HepG2 (cell line): ENCODE measurements at regions not wholly inside any gene's neighbourhood (a gene's known extent, or its start where the extent isn't known, plus 50 kb on each side); places are given as distances from the start of the nearest gene placed in this dataset.

Source experiments
- ATAC-seq: fragments of 200-7000 bp; cut with Tn5 transposase; 3 replicates; pipeline ENCODE4 v1.9.1; 2020; ENCODE audit warnings: mild to moderate bottlenecking, moderate library complexity
- BruUV-seq: library from RNA; stranded (reverse); fragments of 400-500 nt; replicated peaks from 2 replicates; lab custom pipeline; 2021; lab: Mats Ljungman, UMichigan
- CTCF ChIA-PET: fragments of 300-600 bp; formaldehyde crosslinking; extraction: SDS; loops from one replicate; lab custom pipeline; 2021; ENCODE audit warnings: low total read pairs, inconsistent platforms, low intra/inter-chr PET ratio; lab: Yijun Ruan, JAX
- POLR2A ChIA-PET: fragments of 350-600 bp; sonication (Branson Sonifier 250); formaldehyde crosslinking; loops from one replicate; lab custom pipeline; 2020; ENCODE audit warnings: antibody characterized with exemption, inconsistent platforms; lab: Yijun Ruan, JAX
- DNase-seq: peaks from one replicate; pipeline ENCODE4 v3.0.0-alpha.2; 2015; ENCODE audit warnings: low spot score
- FAIRE-seq: peaks from 3 replicates; lab custom pipeline; 2011; peaks lifted over from hg19 to GRCh38; lab: Jason Lieb, UNC
- H2AFZ ChIP-seq: one replicate; pipeline ENCODE4 v1.6.1; 2011; ENCODE audit warnings: low read length, inconsistent platforms
- H3K27ac ChIP-seq: fragments of 300-600 bp; 3 replicates; pipeline ENCODE4 v1.8.0; 2011; ENCODE audit warnings: mixed run types, mild to moderate bottlenecking, mixed read lengths, low read length, inconsistent platforms; ENCODE audit not compliant: insufficient read depth; ENCODE audit errors: extremely low read length
- H3K27me3 ChIP-seq, 2 experiments: fragments of 200-600 bp in 1 of 2; 2 replicates in 1 of 2; 3 replicates in 1 of 2; pipeline versions ENCODE4 v1.6.0 to v1.8.0; 2011; ENCODE audit warnings: low read length in 2 of 2, mild to moderate bottlenecking in 2 of 2, moderate library complexity in 2 of 2, inconsistent platforms in 1 of 2; ENCODE audit not compliant: insufficient read depth in 2 of 2, control insufficient read depth in 1 of 2
- H3K36me3 ChIP-seq, 2 experiments: fragments of 200-600 bp in 1 of 2; replicated peaks in 1 of 2; 2 replicates in 1 of 2; 3 replicates in 1 of 2; pipeline versions ENCODE4 v1.5.1 to v1.8.0; 2011; ENCODE audit warnings: low read length in 2 of 2, inconsistent platforms in 1 of 2; ENCODE audit not compliant: insufficient read depth in 2 of 2, control insufficient read depth in 1 of 2
- H3K4me1 ChIP-seq: 2 replicates; pipeline ENCODE4 v1.5.1; 2012; ENCODE audit warnings: low read length, inconsistent platforms; ENCODE audit not compliant: insufficient read depth
- H3K4me2 ChIP-seq: 2 replicates; pipeline ENCODE4 v1.6.0; 2011; ENCODE audit warnings: low read depth, low read length, inconsistent platforms
- H3K4me3 ChIP-seq, 3 experiments: fragments of 200-600 bp in 1 of 3; sonication (generic), shearing (Covaris generic) in 1 of 3; replicated peaks in 1 of 3; 2 replicates each; pipeline ENCODE4 v1.5.1; 2011 to 2016; ENCODE audit warnings: low read length in 3 of 3, inconsistent platforms in 2 of 3, low read depth in 2 of 3, mild to moderate bottlenecking in 2 of 3, control low read depth in 1 of 3, mixed read lengths in 1 of 3; ENCODE audit not compliant: insufficient read depth in 1 of 3
- H3K79me2 ChIP-seq: one replicate; pipeline ENCODE4 v1.6.1; 2011; ENCODE audit warnings: low read length, inconsistent platforms; ENCODE audit not compliant: insufficient read depth
- H3K9ac ChIP-seq: 2 replicates; pipeline ENCODE4 v1.6.0; 2011; ENCODE audit warnings: mild to moderate bottlenecking, low read depth, low read length, inconsistent platforms; ENCODE audit not compliant: insufficient read depth
- H3K9me3 ChIP-seq: 2 replicates; pipeline ENCODE4 v1.5.1; 2012; ENCODE audit warnings: mild to moderate bottlenecking, low read length
- H4K20me1 ChIP-seq: 2 replicates; pipeline ENCODE4 v1.6.0; 2011; ENCODE audit warnings: inconsistent platforms, mild to moderate bottlenecking, low read length, moderate library complexity; ENCODE audit not compliant: insufficient read depth
- ATF1 ChIP-seq: IDR thresholded peaks from 2 replicates; pipeline ENCODE4 v1.6.1; 2016; ENCODE audit warnings: mild to moderate bottlenecking, control low read depth
- FOXO4 ChIP-seq: sonication (generic); formaldehyde crosslinking; conservative IDR thresholded peaks from 2 replicates; pipeline ENCODE4 v1.8.1; 2023; ENCODE audit warnings: missing genetic modification reagents
- HNF1B ChIP-seq: sonication (generic); formaldehyde crosslinking; IDR thresholded peaks from 2 replicates; pipeline ENCODE4 v1.5.1; 2020; ENCODE audit warnings: mild to moderate bottlenecking, moderate library complexity, missing genetic modification reagents
- MBD4 ChIP-seq: IDR thresholded peaks from 2 replicates; pipeline ENCODE4 v1.6.1; 2012; ENCODE audit warnings: low read length, inconsistent platforms, borderline replicate concordance
- MED13 ChIP-seq: sonication (generic); formaldehyde crosslinking; IDR thresholded peaks from 2 replicates; pipeline ENCODE4 v1.5.0; 2020; ENCODE audit warnings: missing genetic modification reagents
- NFRKB ChIP-seq: fragments of 450-650 bp; IDR thresholded peaks from 2 replicates; pipeline ENCODE4 v1.6.1; 2017
- PBX2 ChIP-seq: IDR thresholded peaks from 2 replicates; pipeline ENCODE4 v1.6.1; 2016; ENCODE audit warnings: control low read depth
- RBM22 ChIP-seq: fragments of 200-400 bp; formaldehyde crosslinking; optimal IDR thresholded peaks from 2 replicates; pipeline ENCODE3; 2017; ENCODE audit warnings: mild to moderate bottlenecking, low read length, moderate library complexity
- SETDB1 ChIP-seq: sonication (generic); formaldehyde crosslinking; IDR thresholded peaks from 2 replicates; pipeline ENCODE4 v1.5.1; 2020; ENCODE audit warnings: missing genetic modification reagents, mild to moderate bottlenecking, borderline replicate concordance
- ZNF101 ChIP-seq: sonication (generic); formaldehyde crosslinking; IDR thresholded peaks from 2 replicates; pipeline ENCODE4 v1.4.0; 2020; ENCODE audit warnings: mild to moderate bottlenecking, low read depth, missing genetic modification reagents, borderline replicate concordance
- ZNF326 ChIP-seq: sonication (generic); formaldehyde crosslinking; IDR thresholded peaks from 2 replicates; pipeline ENCODE4 v1.4.0; 2020; ENCODE audit warnings: missing genetic modification reagents, borderline replicate concordance
- ZNF788 ChIP-seq: sonication (generic); formaldehyde crosslinking; IDR thresholded peaks from 2 replicates; pipeline ENCODE4 v1.5.0; 2020; ENCODE audit warnings: mild to moderate bottlenecking, missing genetic modification reagents, borderline replicate concordance
- ZNF841 ChIP-seq: sonication (generic); formaldehyde crosslinking; IDR thresholded peaks from 2 replicates; pipeline ENCODE4 v1.8.1; 2023; ENCODE audit warnings: missing genetic modification reagents, borderline replicate concordance
- WGBS: methylation state at CpG from one replicate; pipeline ENCODE4 v1.1.6; 2017; ENCODE audit warnings: low lambda C conversion rate; 5-methylcytosine and 5-hydroxymethylcytosine counted together
- in situ Hi-C: cut with HindIII; loops from 2 replicates; pipeline ENCODE4 v1.10.0; 2017; ENCODE audit warnings: low pct_unique_long_range_greater_than_20kb; ENCODE audit not compliant: extremely low pct_ligation_motif_present
- intact Hi-C: fragments of 100-400 bp; cut with micrococcal nuclease; formaldehyde crosslinking; loops from one replicate; pipeline ENCODE4 v1.10.0; 2022; ENCODE audit not compliant: unreplicated experiment

- TF ChIP-seq HNF1B (CRISPR knock-in tag) (no peak), PBX2 (CRISPR knock-in tag) (no peak), RBM22 (no peak), ZNF326 (CRISPR knock-in tag) (no peak), FOXO4 (CRISPR knock-in tag) (no peak)
- TF ChIP-seq, all 625 proteins: peak for 0
These were observed 93.1 kb downstream of the TUSC7 start (continued) for GRCh38 chr3:116802651-116803050.

- ChIA-PET CTCF (no interaction called here), POLR2A (no interaction called here)
- Histone ChIP-seq H3K27ac (no peak overlapping the region), H3K79me2 (no peaks in the 10 kb centered on the region), H2AFZ (no peak overlapping the region), H3K4me2 (no peak overlapping the region), H3K4me3 (no peak overlapping the region), H3K36me3 (no peaks in the 10 kb centered on the region), H3K4me1 (no peaks in the 10 kb centered on the region), H3K9me3 (no peaks in the 10 kb centered on the region; the same call in 1 of the 2 replicates), H3K27me3 (no peaks in the 10 kb centered on the region), H3K9ac (no peak overlapping the region), H4K20me1 (no peaks in the 10 kb centered on the region)
- DNase-seq (no peak), ATAC-seq (no peak), FAIRE-seq (no peak)
- TF ChIP-seq MBD4 (no peak), ATF1 (CRISPR knock-in tag) (no peak), ZNF788 (CRISPR knock-in tag) (no peak), NFRKB (no peak), ZNF101 (CRISPR knock-in tag) (no peak), MED13 (no peak), RBM22 (no peak), ZNF841 (CRISPR knock-in tag) (no peak), SETDB1 (no peak)
- WGBS = 0% methylated on average over 1 of the region's 1 CpG
- in situ Hi-C loops (no loop called here), intact Hi-C loops (no loop called here)
- no TSS peak for BruUV-seq
These were observed 96.8 kb downstream of the TUSC7 start for GRCh38 chr3:116806351-116806750.
